ENCODE measurements at regions not wholly inside any gene's neighbourhood (a gene's known extent, or its start where the extent isn't known, plus 50 kb on each side); places are given as distances from the start of the nearest gene placed in this dataset.

DNA sequence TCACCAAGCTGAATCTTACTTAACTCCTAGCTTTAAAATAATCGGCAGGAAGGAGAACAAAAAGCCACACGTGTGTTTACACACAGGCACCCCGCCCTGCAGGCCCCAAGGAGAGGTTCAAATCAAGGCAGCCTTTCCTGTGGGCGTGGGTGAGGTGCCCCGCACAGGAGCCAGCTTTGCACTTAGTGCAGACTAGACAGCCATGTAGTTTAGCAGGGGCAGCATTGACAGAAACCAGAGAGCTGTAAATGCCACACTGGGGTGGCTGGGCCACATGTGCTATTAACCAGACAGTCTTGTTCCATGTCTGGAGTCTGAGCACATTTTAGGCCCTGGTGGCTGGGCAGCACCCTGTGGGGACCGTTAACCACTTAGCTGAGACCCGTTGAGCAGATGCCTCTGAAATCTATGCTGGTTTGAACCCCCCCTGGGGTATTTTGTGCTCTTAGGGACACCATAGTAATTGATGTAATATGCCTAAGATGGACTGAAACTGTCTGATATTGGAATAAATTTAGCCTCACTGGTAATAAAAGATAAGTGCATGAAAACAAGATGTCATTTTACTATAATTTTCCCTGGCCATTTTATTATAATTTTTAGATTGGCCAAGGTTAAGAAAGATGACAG is 106.4 kb upstream of the KCNG1 start:
- TF ChIP-seq EZH2 (IDR thresholded peaks at IDR 0.05; ENCODE audit: low read length, unreplicated experiment), result no peak
- TF ChIP-seq EZH2phosphoT487 (IDR thresholded peaks at IDR 0.05; ENCODE audit: borderline replicate concordance, low read length), result no peak

All from PC-3 (cell line).